HepG2 (cell line): ENCODE measurements at regions not wholly inside any gene's neighbourhood (a gene's known extent, or its start where the extent isn't known, plus 50 kb on each side); places are given as distances from the start of the nearest gene placed in this dataset.

Source experiments
- ATAC-seq: fragments of 200-7000 bp; cut with Tn5 transposase; 3 replicates; pipeline ENCODE4 v1.9.1; 2020; ENCODE audit warnings: mild to moderate bottlenecking, moderate library complexity
- BruUV-seq: library from RNA; stranded (reverse); fragments of 400-500 nt; replicated peaks from 2 replicates; lab custom pipeline; 2021; lab: Mats Ljungman, UMichigan
- CTCF ChIA-PET: fragments of 300-600 bp; formaldehyde crosslinking; extraction: SDS; loops from one replicate; lab custom pipeline; 2021; ENCODE audit warnings: low total read pairs, inconsistent platforms, low intra/inter-chr PET ratio; lab: Yijun Ruan, JAX
- POLR2A ChIA-PET: fragments of 350-600 bp; sonication (Branson Sonifier 250); formaldehyde crosslinking; loops from one replicate; lab custom pipeline; 2020; ENCODE audit warnings: antibody characterized with exemption, inconsistent platforms; lab: Yijun Ruan, JAX
- DNase-seq: peaks from one replicate; pipeline ENCODE4 v3.0.0-alpha.2; 2015; ENCODE audit warnings: low spot score
- FAIRE-seq: peaks from 3 replicates; lab custom pipeline; 2011; peaks lifted over from hg19 to GRCh38; lab: Jason Lieb, UNC
- H2AFZ ChIP-seq: one replicate; pipeline ENCODE4 v1.6.1; 2011; ENCODE audit warnings: low read length, inconsistent platforms
- H3K27ac ChIP-seq: fragments of 300-600 bp; 3 replicates; pipeline ENCODE4 v1.8.0; 2011; ENCODE audit warnings: mixed run types, mild to moderate bottlenecking, mixed read lengths, low read length, inconsistent platforms; ENCODE audit not compliant: insufficient read depth; ENCODE audit errors: extremely low read length
- H3K27me3 ChIP-seq, 2 experiments: fragments of 200-600 bp in 1 of 2; 2 replicates in 1 of 2; 3 replicates in 1 of 2; pipeline versions ENCODE4 v1.6.0 to v1.8.0; 2011; ENCODE audit warnings: low read length in 2 of 2, mild to moderate bottlenecking in 2 of 2, moderate library complexity in 2 of 2, inconsistent platforms in 1 of 2; ENCODE audit not compliant: insufficient read depth in 2 of 2, control insufficient read depth in 1 of 2
- H3K36me3 ChIP-seq, 2 experiments: fragments of 200-600 bp in 1 of 2; replicated peaks in 1 of 2; 2 replicates in 1 of 2; 3 replicates in 1 of 2; pipeline versions ENCODE4 v1.5.1 to v1.8.0; 2011; ENCODE audit warnings: low read length in 2 of 2, inconsistent platforms in 1 of 2; ENCODE audit not compliant: insufficient read depth in 2 of 2, control insufficient read depth in 1 of 2
- H3K4me1 ChIP-seq: 2 replicates; pipeline ENCODE4 v1.5.1; 2012; ENCODE audit warnings: low read length, inconsistent platforms; ENCODE audit not compliant: insufficient read depth
- H3K4me2 ChIP-seq: 2 replicates; pipeline ENCODE4 v1.6.0; 2011; ENCODE audit warnings: low read depth, low read length, inconsistent platforms
- H3K4me3 ChIP-seq, 3 experiments: fragments of 200-600 bp in 1 of 3; sonication (generic), shearing (Covaris generic) in 1 of 3; replicated peaks in 1 of 3; 2 replicates each; pipeline ENCODE4 v1.5.1; 2011 to 2016; ENCODE audit warnings: low read length in 3 of 3, inconsistent platforms in 2 of 3, low read depth in 2 of 3, mild to moderate bottlenecking in 2 of 3, control low read depth in 1 of 3, mixed read lengths in 1 of 3; ENCODE audit not compliant: insufficient read depth in 1 of 3
- H3K79me2 ChIP-seq: one replicate; pipeline ENCODE4 v1.6.1; 2011; ENCODE audit warnings: low read length, inconsistent platforms; ENCODE audit not compliant: insufficient read depth
- H3K9ac ChIP-seq: 2 replicates; pipeline ENCODE4 v1.6.0; 2011; ENCODE audit warnings: mild to moderate bottlenecking, low read depth, low read length, inconsistent platforms; ENCODE audit not compliant: insufficient read depth
- H3K9me3 ChIP-seq: 2 replicates; pipeline ENCODE4 v1.5.1; 2012; ENCODE audit warnings: mild to moderate bottlenecking, low read length
- H4K20me1 ChIP-seq: 2 replicates; pipeline ENCODE4 v1.6.0; 2011; ENCODE audit warnings: inconsistent platforms, mild to moderate bottlenecking, low read length, moderate library complexity; ENCODE audit not compliant: insufficient read depth
- ATF5 ChIP-seq: sonication (generic); formaldehyde crosslinking; IDR thresholded peaks from 2 replicates; pipeline ENCODE4 v1.4.0; 2020; ENCODE audit warnings: mild to moderate bottlenecking, low read depth, missing genetic modification reagents
- CBX5 ChIP-seq: sonication (generic); formaldehyde crosslinking; IDR thresholded peaks from 2 replicates; pipeline ENCODE4 v1.4.0; 2020; ENCODE audit warnings: missing genetic modification reagents, borderline replicate concordance
- MAF1 ChIP-seq: sonication (generic); formaldehyde crosslinking; IDR thresholded peaks from 2 replicates; pipeline ENCODE4 v1.5.0; 2020; ENCODE audit warnings: missing genetic modification reagents, borderline replicate concordance
- MAFF ChIP-seq: IDR thresholded peaks from 2 replicates; pipeline ENCODE4 v1.6.1; 2011; ENCODE audit warnings: low read depth, low read length, improper control_type of control experiment
- MAFK ChIP-seq, 2 experiments: IDR thresholded peaks in 1 of 2; conservative IDR thresholded peaks in 1 of 2; 2 replicates each; pipeline ENCODE4 v1.6.1; 2011; ENCODE audit warnings: improper control_type of control experiment in 2 of 2, low read length in 2 of 2
- REPIN1 ChIP-seq: sonication (generic); formaldehyde crosslinking; IDR thresholded peaks from 2 replicates; pipeline ENCODE4 v1.8.0; 2022; ENCODE audit warnings: missing genetic modification reagents, low read depth, mild to moderate bottlenecking, borderline replicate concordance
- TP53 ChIP-seq: sonication (generic); formaldehyde crosslinking; conservative IDR thresholded peaks from 2 replicates; pipeline ENCODE4 v1.4.0; 2020; ENCODE audit warnings: missing genetic modification reagents
- ZBTB33 ChIP-seq: sonication (generic); formaldehyde crosslinking; IDR thresholded peaks from 2 replicates; pipeline ENCODE4 v1.4.0; 2020; ENCODE audit warnings: missing genetic modification reagents
- ZNF724P ChIP-seq: sonication (generic); formaldehyde crosslinking; IDR thresholded peaks from 2 replicates; pipeline ENCODE4 v1.8.0; 2022; ENCODE audit warnings: missing genetic modification reagents, borderline replicate concordance
- ZNF777 ChIP-seq: sonication (generic); formaldehyde crosslinking; IDR thresholded peaks from 2 replicates; pipeline ENCODE4 v1.4.0; 2020; ENCODE audit warnings: missing genetic modification reagents
- ZSCAN25 ChIP-seq: sonication (generic); formaldehyde crosslinking; IDR thresholded peaks from 2 replicates; pipeline ENCODE4 v1.8.0; 2022; ENCODE audit warnings: mild to moderate bottlenecking, missing genetic modification reagents
- WGBS: methylation state at CpG from one replicate; pipeline ENCODE4 v1.1.6; 2017; ENCODE audit warnings: low lambda C conversion rate; 5-methylcytosine and 5-hydroxymethylcytosine counted together
- in situ Hi-C: cut with HindIII; loops from 2 replicates; pipeline ENCODE4 v1.10.0; 2017; ENCODE audit warnings: low pct_unique_long_range_greater_than_20kb; ENCODE audit not compliant: extremely low pct_ligation_motif_present
- intact Hi-C: fragments of 100-400 bp; cut with micrococcal nuclease; formaldehyde crosslinking; loops from one replicate; pipeline ENCODE4 v1.10.0; 2022; ENCODE audit not compliant: unreplicated experiment

GRCh38 chr5:146967646-146968045 lies 89.1 kb upstream of the PPP2R2B start:
- WGBS: 17% methylated on average over 5 of the region's 5 CpGs

GRCh38 chr5:146971401-146971800 lies 92.8 kb upstream of the PPP2R2B start:
- BruUV-seq: no TSS peak
- no peak overlapping the region for H3K4me3 ChIP-seq
- ChIA-PET CTCF (no interaction called here), POLR2A (no interaction called here)
- 70% methylated on average over 2 of the region's 2 CpGs for WGBS
- DNase-seq (no peak), FAIRE-seq (no peak), ATAC-seq (no peak)
- no peaks in the 10 kb centered on the region for H3K9me3 ChIP-seq
- no peaks in the 10 kb centered on the region for H3K4me1 ChIP-seq
- no peaks in the 10 kb centered on the region for H3K36me3 ChIP-seq
- no peak overlapping the region for H3K9ac ChIP-seq
- H3K27ac ChIP-seq: no peak overlapping the region
- intact Hi-C loops: no loop called here
- no peaks in the 10 kb centered on the region for H3K27me3 ChIP-seq
- no peak overlapping the region for H3K4me2 ChIP-seq
- in situ Hi-C loops: no loop called here
- H3K79me2 ChIP-seq: no peaks in the 10 kb centered on the region
- no peaks in the 10 kb centered on the region for H4K20me1 ChIP-seq
- H2AFZ ChIP-seq: no peak overlapping the region
- TF ChIP-seq ATF5 (CRISPR knock-in tag): no peak
- TF ChIP-seq MAF1 (CRISPR knock-in tag): no peak
- TF ChIP-seq ZSCAN25 (CRISPR knock-in tag): no peak
- peak; percentile 56 to 71; a peak in 3 of 4 replicates for TF ChIP-seq MAFK (conservative IDR thresholded peaks at IDR 0.05 in 1 of 2, IDR thresholded peaks at IDR 0.05 in 1 of 2; ENCODE audit: low read length in 2 of 2)
- TF ChIP-seq ZBTB33 (CRISPR knock-in tag): no peak
- TF ChIP-seq ZNF724P (CRISPR knock-in tag): no peak
- no peak for TF ChIP-seq TP53 (CRISPR knock-in tag)
- TF ChIP-seq MAFF: peak; percentile 67

More at GRCh38 chr5:146967646-146968045, 89.1 kb upstream of the PPP2R2B start:
- in situ Hi-C loops: loop anchor here (5.0 to 10.0 kb wide), 2 partner anchors 313 to 425 kb away; no protein-coding TSS in a partner anchor
- CTCF ChIA-PET: no interaction called here
- Histone ChIP-seq H3K9me3 (no peaks in the 10 kb centered on the region), H4K20me1 (no peaks in the 10 kb centered on the region), H2AFZ (no peak overlapping the region), H3K27me3 (no peaks in the 10 kb centered on the region), H3K9ac (no peak overlapping the region), H3K4me2 (no peak overlapping the region), H3K4me1 (no peaks in the 10 kb centered on the region), H3K79me2 (no peaks in the 10 kb centered on the region), H3K27ac (no peak overlapping the region), H3K4me3 (no peak overlapping the region), H3K36me3 (no peaks in the 10 kb centered on the region)
- no peak for FAIRE-seq
- POLR2A ChIA-PET: no interaction called here
- TF ChIP-seq ZNF777 (CRISPR knock-in tag) (no peak), REPIN1 (CRISPR knock-in tag) (no peak), CBX5 (CRISPR knock-in tag) (no peak)
- no peak for DNase-seq
- BruUV-seq: no TSS peak
- ATAC-seq: no peak
- intact Hi-C loops: no loop called here
